H1 (cell line): ENCODE measurements at regions not wholly inside any gene's neighbourhood (a gene's known extent, or its start where the extent isn't known, plus 50 kb on each side); places are given as distances from the start of the nearest gene placed in this dataset.

Source experiments
- CTCF ChIA-PET: fragments of 300-600 bp; sonication (Branson Sonifier 250); formaldehyde crosslinking; loops from one replicate; lab custom pipeline; 2021; ENCODE audit not compliant: partially characterized antibody; lab: Charles Lee
- POLR2A ChIA-PET: fragments of 300-600 bp; sonication (Branson Sonifier 250); formaldehyde crosslinking; loops from one replicate; lab custom pipeline; 2021; ENCODE audit warnings: inconsistent platforms; ENCODE audit not compliant: partially characterized antibody; lab: Charles Lee
- DNase-seq, 2 experiments: peaks; one replicate each; pipeline versions ENCODE4 v3.0.0 to v3.0.0-alpha.2; 2010 to 2022; ENCODE audit warnings: low spot score in 2 of 2, low read depth in 1 of 2, mixed read lengths in 1 of 2
- FAIRE-seq: peaks from 2 replicates; lab custom pipeline; 2011; peaks lifted over from hg19 to GRCh38; lab: Jason Lieb, UNC
- H2AFZ ChIP-seq: 2 replicates; pipeline ENCODE4 v1.8.1; 2012; ENCODE audit warnings: low read length, inconsistent platforms
- H2AK5ac ChIP-seq: 2 replicates; pipeline ENCODE4 v1.6.1; 2013; ENCODE audit warnings: low read depth, low read length
- H2BK120ac ChIP-seq: replicated peaks from 2 replicates; pipeline ENCODE3; 2013; ENCODE audit warnings: low read depth, low read length, inconsistent platforms
- H2BK12ac ChIP-seq: 2 replicates; pipeline ENCODE4 v1.6.1; 2013; ENCODE audit warnings: low read depth, low read length
- H2BK15ac ChIP-seq: 2 replicates; pipeline ENCODE4 v1.6.1; 2013; ENCODE audit warnings: low read length
- H2BK20ac ChIP-seq: 2 replicates; pipeline ENCODE4 v1.6.1; 2013; ENCODE audit warnings: low read length
- H2BK5ac ChIP-seq: 2 replicates; pipeline ENCODE4 v1.6.1; 2013; ENCODE audit warnings: low read depth, low read length
- H3K14ac ChIP-seq: 2 replicates; pipeline ENCODE4 v1.6.1; 2013; ENCODE audit warnings: inconsistent platforms; ENCODE audit not compliant: insufficient read length
- H3K18ac ChIP-seq: 2 replicates; pipeline ENCODE4 v1.6.1; 2013; ENCODE audit warnings: low read length; ENCODE audit errors: extremely low read depth
- H3K23ac ChIP-seq: 2 replicates; pipeline ENCODE4 v1.6.1; 2013; ENCODE audit warnings: inconsistent platforms; ENCODE audit not compliant: insufficient read length
- H3K23me2 ChIP-seq: 2 replicates; pipeline ENCODE4 v1.6.1; 2013; ENCODE audit warnings: low read depth, low read length
- H3K27ac ChIP-seq: 2 replicates; pipeline ENCODE4 v1.6.1; 2011; ENCODE audit warnings: low read depth, low read length, inconsistent platforms
- H3K27me3 ChIP-seq, 4 experiments: replicated peaks in 1 of 4; 1 replicate in 1 of 4; 2 replicates in 3 of 4; pipeline versions ENCODE4 v1.6.1 to v1.8.1; 2011 to 2013; ENCODE audit warnings: low read length in 3 of 4, mild to moderate bottlenecking in 3 of 4, inconsistent platforms in 2 of 4, mixed read lengths in 2 of 4, moderate library complexity in 1 of 4; ENCODE audit not compliant: control insufficient read depth in 3 of 4, insufficient read depth in 3 of 4; ENCODE audit errors: extremely low read depth in 1 of 4
- H3K36me3 ChIP-seq, 4 experiments: 2 replicates each; pipeline versions ENCODE4 v1.6.1 to v1.8.1; 2011 to 2013; ENCODE audit warnings: mild to moderate bottlenecking in 4 of 4, low read length in 3 of 4, moderate library complexity in 2 of 4, control low read depth in 1 of 4, inconsistent platforms in 1 of 4; ENCODE audit not compliant: insufficient read depth in 4 of 4, control insufficient read depth in 2 of 4
- H3K4ac ChIP-seq: replicated peaks from 2 replicates; pipeline ENCODE3; 2013; ENCODE audit warnings: low read length, low read depth, mixed read lengths, inconsistent platforms; ENCODE audit not compliant: insufficient read length
- H3K4me1 ChIP-seq, 4 experiments: replicated peaks in 1 of 4; 1 replicate in 1 of 4; 2 replicates in 3 of 4; pipeline versions ENCODE4 v1.6.1 to v1.8.1; 2011 to 2013; ENCODE audit warnings: low read length in 3 of 4, inconsistent platforms in 2 of 4, mixed read lengths in 1 of 4; ENCODE audit not compliant: insufficient read depth in 4 of 4, control insufficient read depth in 3 of 4
- H3K4me2 ChIP-seq, 2 experiments: 2 replicates each; pipeline versions ENCODE4 v1.6.1 to v1.8.1; 2011 to 2013; ENCODE audit warnings: low read depth in 2 of 2, low read length in 2 of 2, control low read depth in 1 of 2, inconsistent platforms in 1 of 2, mild to moderate bottlenecking in 1 of 2; ENCODE audit not compliant: insufficient read depth in 1 of 2
- H3K4me3 ChIP-seq, 4 experiments: fragments of 200-600, 300-600 bp in 1 of 4; sonication (generic), shearing (Covaris generic), sonication (Bioruptor Twin) in 1 of 4; 2 replicates each; pipeline versions ENCODE4 v1.5.1 to v1.8.1; 2011 to 2016; ENCODE audit warnings: low read length in 4 of 4, low read depth in 3 of 4, control low read depth in 2 of 4, inconsistent platforms in 2 of 4, mild to moderate bottlenecking in 2 of 4, mixed read lengths in 1 of 4, moderate library complexity in 1 of 4; ENCODE audit not compliant: insufficient read depth in 2 of 4; ENCODE audit errors: extremely low read depth in 1 of 4
- H3K56ac ChIP-seq: replicated peaks from 2 replicates; pipeline ENCODE3; 2013; ENCODE audit warnings: low read depth, mild to moderate bottlenecking, mixed read lengths, low read length, inconsistent platforms; ENCODE audit not compliant: insufficient read length
- H3K79me1 ChIP-seq: 2 replicates; pipeline ENCODE4 v1.6.1; 2013; ENCODE audit warnings: low read depth, low read length, control low read depth
- H3K79me2 ChIP-seq, 2 experiments: 2 replicates each; pipeline versions ENCODE4 v1.6.1 to v1.8.1; 2012 to 2013; ENCODE audit warnings: low read length in 2 of 2, mild to moderate bottlenecking in 2 of 2, inconsistent platforms in 1 of 2; ENCODE audit not compliant: insufficient read depth in 2 of 2, control insufficient read depth in 1 of 2
- H3K9ac ChIP-seq, 4 experiments: replicated peaks in 1 of 4; 1 replicate in 1 of 4; 2 replicates in 3 of 4; pipeline versions ENCODE4 v1.6.1 to v1.8.1; 2011 to 2013; ENCODE audit warnings: low read depth in 3 of 4, low read length in 3 of 4, control low read depth in 2 of 4, mild to moderate bottlenecking in 2 of 4, moderate library complexity in 2 of 4, inconsistent platforms in 1 of 4; ENCODE audit errors: extremely low read depth in 1 of 4
- H3K9me3 ChIP-seq, 2 experiments: 2 replicates each; pipeline versions ENCODE4 v1.6.1 to v1.8.1; 2012 to 2013; ENCODE audit warnings: mild to moderate bottlenecking in 2 of 2, moderate library complexity in 2 of 2, control low read depth in 1 of 2, inconsistent platforms in 1 of 2, low read depth in 1 of 2, low read length in 1 of 2, mixed read lengths in 1 of 2; ENCODE audit not compliant: insufficient read depth in 2 of 2
- H4K20me1 ChIP-seq, 2 experiments: replicated peaks in 1 of 2; 2 replicates each; pipeline versions ENCODE3 to v1.8.1; 2011 to 2013; ENCODE audit warnings: inconsistent platforms in 2 of 2, low read length in 2 of 2, mild to moderate bottlenecking in 1 of 2; ENCODE audit not compliant: insufficient read depth in 2 of 2, control insufficient read depth in 1 of 2
- H4K5ac ChIP-seq: 2 replicates; pipeline ENCODE4 v1.6.1; 2013; ENCODE audit warnings: low read length, low read depth, mixed read lengths, inconsistent platforms; ENCODE audit not compliant: insufficient read length
- H4K8ac ChIP-seq: 2 replicates; pipeline ENCODE4 v1.8.0; 2013; ENCODE audit warnings: mild to moderate bottlenecking, moderate library complexity, low read length, inconsistent platforms; ENCODE audit not compliant: insufficient read depth; ENCODE audit errors: extremely low read depth
- H4K91ac ChIP-seq: replicated peaks from 2 replicates; pipeline ENCODE3; 2013; ENCODE audit warnings: low read length, mixed read lengths, inconsistent platforms; ENCODE audit not compliant: insufficient read length
- KDM4A ChIP-seq: IDR thresholded peaks from one replicate; pipeline ENCODE4 v1.7.1; 2012; ENCODE audit warnings: low read depth, mild to moderate bottlenecking, moderate library complexity, low read length, inconsistent platforms; ENCODE audit not compliant: severe bottlenecking
- WGBS, 2 experiments: shearing (Covaris generic) in 1 of 2; methylation state at CpG; one replicate each; pipeline versions ENCODE4 v1.1.6 to v1.1.7; 2013 to 2015; ENCODE audit warnings: low lambda C conversion rate in 2 of 2, mixed read lengths in 2 of 2, inconsistent platforms in 1 of 2, low coverage in 1 of 2, missing lambda C conversion rate in 1 of 2; ENCODE audit not compliant: insufficient replicate concordance in 2 of 2, insufficient coverage in 1 of 2, insufficient read length in 1 of 2; ENCODE audit errors: extremely low coverage in 1 of 2, missing lambda C conversion rate in 1 of 2; 5-methylcytosine and 5-hydroxymethylcytosine counted together

DNA sequence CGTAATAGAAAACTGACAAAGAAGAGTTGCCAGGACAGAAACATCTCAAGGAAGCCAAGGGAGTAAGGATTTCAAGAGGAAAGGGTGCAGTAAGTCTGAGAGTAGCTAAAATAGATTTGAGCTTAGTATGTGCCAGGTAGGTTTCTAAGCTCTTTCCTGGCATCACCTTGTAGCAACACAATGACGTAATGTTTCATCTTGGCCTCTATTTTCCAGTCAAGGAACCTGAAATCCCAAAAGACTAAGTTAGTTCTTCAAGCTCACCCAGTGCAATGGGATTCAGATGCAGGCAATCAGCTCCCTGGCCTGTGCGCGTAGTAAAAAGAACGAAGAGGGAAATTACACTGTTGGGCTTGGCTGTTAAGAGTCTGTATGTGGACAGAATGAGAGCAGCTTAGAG is 586.5 kb upstream of the TENM3 start:
- H2AFZ ChIP-seq: 0 out of 2 replicates have a peak overlapping the region, but pooled peaks have one; percentile 14
- DNase-seq: no peak
- ChIA-PET CTCF (no interaction called here), POLR2A (no interaction called here)
- no peak overlapping the region for H3K4ac ChIP-seq
- no peaks in the 10 kb centered on the region for H3K27me3 ChIP-seq
- no peak overlapping the region for H2BK5ac ChIP-seq
- no peaks in the 10 kb centered on the region for H3K23me2 ChIP-seq
- H4K5ac ChIP-seq: no peak overlapping the region
- H3K4me3 ChIP-seq: no peak overlapping the region
- no peak overlapping the region for H3K4me2 ChIP-seq
- no peak overlapping the region for H4K8ac ChIP-seq
- H3K14ac ChIP-seq: no peak overlapping the region
- no peaks in the 10 kb centered on the region for H3K9me3 ChIP-seq
- 95% methylated on average over 5 of the region's 5 CpGs; no CpG with 5 or more reads in 1 of the 2 experiments for WGBS, 2 experiments
- no peak overlapping the region for H2AK5ac ChIP-seq
- no peaks in the 10 kb centered on the region for H3K79me1 ChIP-seq
- H4K20me1 ChIP-seq: no peaks in the 10 kb centered on the region
- H3K36me3 ChIP-seq: no peaks in the 10 kb centered on the region
- no peaks in the 10 kb centered on the region for H3K79me2 ChIP-seq
- no peak overlapping the region for H2BK12ac ChIP-seq
- no peak overlapping the region for H2BK120ac ChIP-seq
- H3K56ac ChIP-seq: no peak overlapping the region
- no peak overlapping the region for H3K23ac ChIP-seq
- no peak overlapping the region for H2BK20ac ChIP-seq
- H3K4me1 ChIP-seq: no peaks in the 10 kb centered on the region
- no peak overlapping the region for H4K91ac ChIP-seq
- H3K18ac ChIP-seq: no peak overlapping the region
- no peak for FAIRE-seq
- no peak overlapping the region for H3K27ac ChIP-seq
- H3K9ac ChIP-seq: no peak overlapping the region
- H2BK15ac ChIP-seq: no peak overlapping the region
- TF ChIP-seq KDM4A: no peak
